K562 (cell line): ENCODE measurements at regions not wholly inside any gene's neighbourhood (a gene's known extent, or its start where the extent isn't known, plus 50 kb on each side); places are given as distances from the start of the nearest gene placed in this dataset.

Source experiments
- ATAC-seq: fragments of 200-7000 bp; cut with Tn5 transposase; 3 replicates; pipeline ENCODE4 v1.9.1; 2020; ENCODE audit warnings: moderate library complexity
- BruUV-seq: library from RNA; stranded (reverse); fragments of 400-500 nt; replicated peaks from 2 replicates; lab custom pipeline; 2021; lab: Mats Ljungman, UMichigan
- CTCF ChIA-PET: fragments of 300-600 bp; formaldehyde crosslinking; extraction: SDS; loops from one replicate; lab custom pipeline; 2021; ENCODE audit warnings: low intra/inter-chr PET ratio; lab: Yijun Ruan, JAX
- POLR2A ChIA-PET: fragments of 300-600, 350-650 bp; sonication (Branson Sonifier 250); formaldehyde crosslinking; extraction: SDS; loops from one replicate; lab custom pipeline; 2021; ENCODE audit warnings: antibody characterized with exemption, inconsistent platforms; lab: Yijun Ruan, JAX
- DNase-seq, 4 experiments: peaks; one replicate each; pipeline versions ENCODE4 v3.0.0 to v3.0.0-alpha.2; 2011 to 2018; ENCODE audit warnings: low spot score in 3 of 4, mixed read lengths in 3 of 4; ENCODE audit errors: extremely low read depth in 1 of 4
- FAIRE-seq: peaks from 2 replicates; lab custom pipeline; 2011; peaks lifted over from hg19 to GRCh38; lab: Jason Lieb, UNC
- H2AFZ ChIP-seq: 2 replicates; pipeline ENCODE4 v1.6.0; 2011; ENCODE audit warnings: low read depth, low read length, control low read depth, inconsistent platforms
- H3K27ac ChIP-seq: fragments of 200-600 bp; 3 replicates; pipeline ENCODE4 v1.8.0; 2011; ENCODE audit warnings: low read depth, mild to moderate bottlenecking, control low read depth, inconsistent platforms, low read length, moderate library complexity, mixed read lengths; ENCODE audit errors: extremely low read depth
- H3K27me3 ChIP-seq, 2 experiments: fragments of 300-600 bp in 1 of 2; 2 replicates in 1 of 2; 3 replicates in 1 of 2; pipeline versions ENCODE4 v1.6.0 to v1.8.0; 2011; ENCODE audit warnings: inconsistent platforms in 2 of 2, low read length in 2 of 2, mild to moderate bottlenecking in 1 of 2, mixed read lengths in 1 of 2, moderate library complexity in 1 of 2; ENCODE audit not compliant: control insufficient read depth in 2 of 2, insufficient read depth in 2 of 2
- H3K36me3 ChIP-seq: fragments of 300-600 bp; 3 replicates; pipeline ENCODE4 v1.8.0; 2011; ENCODE audit warnings: mild to moderate bottlenecking, low read length, inconsistent platforms; ENCODE audit not compliant: control insufficient read depth, insufficient read depth
- H3K4me1 ChIP-seq, 2 experiments: fragments of 200-600 bp in 1 of 2; replicated peaks in 1 of 2; 2 replicates in 1 of 2; 3 replicates in 1 of 2; pipeline versions ENCODE4 v1.5.1 to v1.8.0; 2011; ENCODE audit warnings: inconsistent platforms in 2 of 2, low read length in 2 of 2, mild to moderate bottlenecking in 1 of 2, mixed read lengths in 1 of 2, moderate library complexity in 1 of 2; ENCODE audit not compliant: control insufficient read depth in 2 of 2, insufficient read depth in 2 of 2
- H3K4me2 ChIP-seq: 2 replicates; pipeline ENCODE4 v1.6.1; 2011; ENCODE audit warnings: low read length, control low read depth, inconsistent platforms, mixed read lengths; ENCODE audit not compliant: insufficient read depth
- H3K4me3 ChIP-seq: fragments of 200-600 bp; sonication (generic), shearing (Covaris generic); 2 replicates; pipeline ENCODE4 v1.5.1; 2016; ENCODE audit warnings: control low read depth, inconsistent platforms
- H3K79me2 ChIP-seq: fragments of 200-600 bp; 3 replicates; pipeline ENCODE4 v1.8.0; 2011; ENCODE audit warnings: low read length, inconsistent platforms; ENCODE audit not compliant: control insufficient read depth, insufficient read depth
- H3K9ac ChIP-seq, 2 experiments: 2 replicates each; pipeline versions ENCODE4 v1.6.0 to v1.6.1; 2011; ENCODE audit warnings: low read depth in 2 of 2, low read length in 2 of 2, control low read depth in 1 of 2, inconsistent platforms in 1 of 2, mild to moderate bottlenecking in 1 of 2, mixed read lengths in 1 of 2; ENCODE audit not compliant: insufficient read depth in 1 of 2
- H3K9me1 ChIP-seq: one replicate; pipeline ENCODE4 v1.6.0; 2011; ENCODE audit warnings: inconsistent platforms, mild to moderate bottlenecking, low read length, moderate library complexity; ENCODE audit not compliant: control insufficient read depth, insufficient read depth
- H3K9me3 ChIP-seq: replicated peaks from 2 replicates; pipeline ENCODE4 v1.5.1; 2011; ENCODE audit warnings: low read depth, low read length, inconsistent platforms; ENCODE audit not compliant: control insufficient read depth, insufficient read depth
- H4K20me1 ChIP-seq: replicated peaks from 2 replicates; pipeline ENCODE4 v1.6.1; 2011; ENCODE audit warnings: low read length, inconsistent platforms, mixed read lengths; ENCODE audit not compliant: control insufficient read depth, insufficient read depth
- MTF1 ChIP-seq: fragments of 250-450 bp; sonication (Bioruptor Pico); IDR thresholded peaks from 2 replicates; pipeline ENCODE4 v1.9.0; 2021; ENCODE audit warnings: moderate library complexity, mild to moderate bottlenecking, inconsistent platforms, borderline replicate concordance
- NR2C1 ChIP-seq, 2 experiments: fragments of 450-650 bp; IDR thresholded peaks; 2 replicates each; pipeline ENCODE4 v1.6.1; 2017; ENCODE audit warnings: mild to moderate bottlenecking in 2 of 2, antibody characterized with exemption in 1 of 2, inconsistent platforms in 1 of 2, missing compliant biosample characterization in 1 of 2, missing genetic modification characterization in 1 of 2
- SRSF7 ChIP-seq: fragments of 200-400 bp; formaldehyde crosslinking; optimal IDR thresholded peaks from 2 replicates; pipeline ENCODE3; 2017; ENCODE audit warnings: mild to moderate bottlenecking, low read depth, low read length
- SUPT5H ChIP-seq: fragments of 450-650 bp; IDR thresholded peaks from 2 replicates; pipeline ENCODE4 v1.6.1; 2016
- WGBS: fragments of 100-300 bp; shearing (Covaris generic); methylation state at CpG from one replicate; pipeline ENCODE4 v1.1.6; 2016; ENCODE audit warnings: low coverage, mixed read lengths; ENCODE audit not compliant: insufficient coverage; ENCODE audit errors: missing lambda C conversion rate; 5-methylcytosine and 5-hydroxymethylcytosine counted together
- in situ Hi-C: fragments of 300-500 bp; cut with MboI; formaldehyde crosslinking; loops from 4 replicates; pipeline ENCODE4 v1.15.0; 2018; ENCODE audit warnings: inconsistent platforms, mixed read lengths
- intact Hi-C: fragments of 100-400 bp; cut with micrococcal nuclease; formaldehyde crosslinking; loops from 2 replicates; pipeline ENCODE4 v1.14.2; 2022
- TF ChIP-seq, protein P1 (sequence below): fragments of 450-650 bp; IDR thresholded peaks from 2 replicates; pipeline ENCODE4 v1.6.1; 2018; ENCODE audit not compliant: partially characterized antibody

- DNase-seq (no peak), ATAC-seq (no peak), FAIRE-seq (no peak)
- Histone ChIP-seq H3K9me3 (no peaks in the 10 kb centered on the region), H3K27ac (no peak overlapping the region), H3K4me2 (no peak overlapping the region), H3K4me1 (no peaks in the 10 kb centered on the region), H2AFZ (no peak overlapping the region), H3K9me1 (no peaks in the 10 kb centered on the region), H4K20me1 (no peaks in the 10 kb centered on the region), H3K4me3 (no peak overlapping the region), H3K36me3 (no peaks in the 10 kb centered on the region), H3K27me3 (peaks cover 0 to 16% of the 10 kb centered on the region in 2 experiments; a peak in 3 of 5 replicates), H3K9ac (no peak overlapping the region), H3K79me2 (no peaks in the 10 kb centered on the region)
- no TSS peak for BruUV-seq
- TF ChIP-seq MTF1 (CRISPR knock-in tag) (no peak), SUPT5H (no peak), SRSF7 (no peak), NR2C1 (IDR thresholded peaks at IDR 0.05) (no peak), NR2C1 (tag; IDR thresholded peaks at IDR 0.05) (no peak)
- TF ChIP-seq, protein P1, sequence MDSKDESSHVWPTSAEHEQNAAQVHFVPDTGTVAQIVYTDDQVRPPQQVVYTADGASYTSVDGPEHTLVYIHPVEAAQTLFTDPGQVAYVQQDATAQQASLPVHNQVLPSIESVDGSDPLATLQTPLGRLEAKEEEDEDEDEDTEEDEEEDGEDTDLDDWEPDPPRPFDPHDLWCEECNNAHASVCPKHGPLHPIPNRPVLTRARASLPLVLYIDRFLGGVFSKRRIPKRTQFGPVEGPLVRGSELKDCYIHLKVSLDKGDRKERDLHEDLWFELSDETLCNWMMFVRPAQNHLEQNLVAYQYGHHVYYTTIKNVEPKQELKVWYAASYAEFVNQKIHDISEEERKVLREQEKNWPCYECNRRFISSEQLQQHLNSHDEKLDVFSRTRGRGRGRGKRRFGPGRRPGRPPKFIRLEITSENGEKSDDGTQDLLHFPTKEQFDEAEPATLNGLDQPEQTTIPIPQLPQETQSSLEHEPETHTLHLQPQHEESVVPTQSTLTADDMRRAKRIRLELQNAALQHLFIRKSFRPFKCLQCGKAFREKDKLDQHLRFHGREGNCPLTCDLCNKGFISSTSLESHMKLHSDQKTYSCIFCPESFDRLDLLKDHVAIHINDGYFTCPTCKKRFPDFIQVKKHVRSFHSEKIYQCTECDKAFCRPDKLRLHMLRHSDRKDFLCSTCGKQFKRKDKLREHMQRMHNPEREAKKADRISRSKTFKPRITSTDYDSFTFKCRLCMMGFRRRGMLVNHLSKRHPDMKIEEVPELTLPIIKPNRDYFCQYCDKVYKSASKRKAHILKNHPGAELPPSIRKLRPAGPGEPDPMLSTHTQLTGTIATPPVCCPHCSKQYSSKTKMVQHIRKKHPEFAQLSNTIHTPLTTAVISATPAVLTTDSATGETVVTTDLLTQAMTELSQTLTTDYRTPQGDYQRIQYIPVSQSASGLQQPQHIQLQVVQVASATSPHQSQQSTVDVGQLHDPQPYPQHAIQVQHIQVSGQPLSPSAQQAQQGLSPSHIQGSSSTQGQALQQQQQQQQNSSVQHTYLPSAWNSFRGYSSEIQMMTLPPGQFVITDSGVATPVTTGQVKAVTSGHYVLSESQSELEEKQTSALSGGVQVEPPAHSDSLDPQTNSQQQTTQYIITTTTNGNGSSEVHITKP, result no peak
- ChIA-PET POLR2A (no interaction called here), CTCF (no interaction called here)
- intact Hi-C loops (no loop called here), in situ Hi-C loops (no loop called here)
- WGBS, result 0% methylated on average over 4 of the region's 4 CpGs
Measured at GRCh38 chr6:2597991-2598390, 152.7 kb downstream of the MYLK4 start.
